ENCODE measurements at regions not wholly inside any gene's neighbourhood (a gene's known extent, or its start where the extent isn't known, plus 50 kb on each side); places are given as distances from the start of the nearest gene placed in this dataset.
"Not testable (repeated sequence)": the region's sequence is repeated elsewhere in the genome, so short reads cannot be mapped to it uniquely, and the experiment has no call there.

DNA sequence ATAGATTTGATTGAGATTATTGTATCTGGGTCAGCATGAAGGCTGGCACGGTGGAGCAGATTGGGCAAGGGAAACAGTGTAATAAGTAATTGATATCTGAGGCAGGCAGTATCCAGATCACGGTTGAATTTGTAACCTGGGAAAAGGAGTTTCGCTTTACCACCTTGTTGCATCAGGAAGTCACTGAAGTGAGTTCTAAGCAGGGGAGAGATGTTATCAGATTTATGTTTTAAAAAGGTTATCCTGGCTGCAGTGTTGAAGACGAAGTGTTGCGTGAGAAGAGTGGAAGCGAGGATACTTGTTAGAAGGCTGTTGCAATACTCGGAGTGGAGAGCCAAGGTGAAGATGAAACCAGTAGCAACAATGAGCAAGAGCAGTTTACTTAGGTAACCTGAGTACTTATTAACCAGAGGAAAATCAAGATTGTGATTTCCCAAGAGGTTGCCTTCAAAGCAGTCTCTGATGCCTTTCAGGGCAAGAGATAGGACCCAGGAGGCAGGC lies 77.8 kb downstream of the LHX9 start:
- H3K27me3 Mint-ChIP-seq (ENCODE audit: low read depth): peaks cover 2% of the 10 kb centered on the region
- no peak overlapping the region for H3K27ac Mint-ChIP-seq (ENCODE audit: unreplicated experiment)

DNA sequence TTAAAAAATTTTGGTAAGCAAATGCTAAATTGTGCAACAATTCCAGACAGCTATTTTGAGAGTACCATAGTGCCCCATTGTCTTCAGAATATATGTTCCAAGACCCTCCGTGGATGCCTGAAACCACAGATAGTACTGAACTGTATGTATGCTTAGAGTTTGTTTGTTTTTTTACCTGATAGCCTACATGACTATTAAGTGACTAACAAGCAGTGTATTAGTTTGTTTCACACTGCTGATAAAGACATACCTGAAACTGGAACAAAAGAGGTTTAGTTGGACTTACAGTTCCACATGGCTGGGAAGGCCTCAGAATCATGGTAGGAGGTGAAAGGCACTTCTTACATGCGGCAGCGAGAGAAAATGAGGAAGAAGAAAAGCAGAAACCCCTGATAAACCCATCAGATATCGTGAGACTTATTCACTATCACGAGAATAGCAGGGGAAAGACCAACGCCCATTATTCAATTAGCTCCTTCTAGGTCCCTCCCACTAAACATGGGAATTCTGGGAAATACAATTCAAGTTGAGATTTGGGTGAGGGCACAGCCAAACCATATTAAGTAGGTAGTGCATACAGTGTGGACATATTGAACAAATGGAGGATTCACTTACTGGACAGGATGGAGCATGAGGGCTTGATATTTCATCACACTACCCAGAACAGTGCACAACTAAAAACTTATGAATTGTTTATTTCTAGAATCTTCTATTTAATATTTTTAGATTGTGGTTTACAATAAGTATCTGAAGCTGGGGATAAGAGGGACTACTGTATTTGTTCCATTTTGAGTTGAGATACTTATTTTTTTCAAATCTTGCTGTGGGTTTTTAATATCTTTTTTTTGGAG lies 78.5 kb downstream of the LHX9 start:
- Mint-ChIP-seq H3K27ac (ENCODE audit: unreplicated experiment) (no peak overlapping the region), H3K4me1 (ENCODE audit: low read depth) (no peaks in the 10 kb centered on the region), H3K27me3 (ENCODE audit: low read depth) (peaks cover 2% of the 10 kb centered on the region), H3K36me3 (ENCODE audit: low read depth) (no peaks in the 10 kb centered on the region), H3K4me3 (ENCODE audit: unreplicated experiment) (no peak overlapping the region), H3K9me3 (ENCODE audit: low read depth) (no peaks in the 10 kb centered on the region)
- DNase-seq (ENCODE audit: low spot score): no peak
- TF ChIP-seq CTCF (IDR thresholded peaks at IDR 0.05): no peak

More for the DNA sequence above, 77.8 kb downstream of the LHX9 start:
- no peaks in the 10 kb centered on the region for H3K9me3 Mint-ChIP-seq (ENCODE audit: low read depth)
- no peak for TF ChIP-seq CTCF (IDR thresholded peaks at IDR 0.05)
- no peaks in the 10 kb centered on the region for H3K36me3 Mint-ChIP-seq (ENCODE audit: low read depth)
- H3K4me3 Mint-ChIP-seq (ENCODE audit: unreplicated experiment): no peak overlapping the region
- no peak for DNase-seq (ENCODE audit: low spot score)
- H3K4me1 Mint-ChIP-seq (ENCODE audit: low read depth): no peaks in the 10 kb centered on the region

DNA sequence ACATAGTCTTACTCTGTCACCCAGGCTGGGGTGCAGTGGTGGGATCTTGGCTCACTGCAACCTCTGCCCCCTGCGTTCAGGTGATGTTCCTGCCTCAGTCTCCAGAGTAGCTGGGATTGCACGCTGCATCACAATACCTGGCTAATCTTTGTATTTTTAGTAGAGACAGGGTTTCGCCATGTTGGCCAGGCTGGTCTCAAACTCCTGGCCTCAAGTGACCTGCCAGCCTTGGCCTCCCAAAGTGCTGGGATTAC lies 79.0 kb downstream of the LHX9 start:
- H3K36me3 Mint-ChIP-seq (ENCODE audit: low read depth); H3K9me3 Mint-ChIP-seq (ENCODE audit: low read depth); DNase-seq (ENCODE audit: low spot score): not testable (repeated sequence)

GRCh38 chr1:197998110-197998509 lies 80.9 kb downstream of the LHX9 start:
- DNase-seq (ENCODE audit: low spot score): no peak
- Mint-ChIP-seq H3K27me3 (ENCODE audit: low read depth) (peaks cover 2% of the 10 kb centered on the region), H3K36me3 (ENCODE audit: low read depth) (no peaks in the 10 kb centered on the region), H3K27ac (ENCODE audit: unreplicated experiment) (no peak overlapping the region), H3K4me1 (ENCODE audit: low read depth) (no peaks in the 10 kb centered on the region), H3K4me3 (ENCODE audit: unreplicated experiment) (no peak overlapping the region), H3K9me3 (ENCODE audit: low read depth) (no peaks in the 10 kb centered on the region)
- no peak for TF ChIP-seq CTCF (IDR thresholded peaks at IDR 0.05)

More for the DNA sequence above, 79.0 kb downstream of the LHX9 start:
- H3K4me3 Mint-ChIP-seq (ENCODE audit: unreplicated experiment); H3K27me3 Mint-ChIP-seq (ENCODE audit: low read depth); H3K27ac Mint-ChIP-seq (ENCODE audit: unreplicated experiment); H3K4me1 Mint-ChIP-seq (ENCODE audit: low read depth): not testable (repeated sequence)

DNA sequence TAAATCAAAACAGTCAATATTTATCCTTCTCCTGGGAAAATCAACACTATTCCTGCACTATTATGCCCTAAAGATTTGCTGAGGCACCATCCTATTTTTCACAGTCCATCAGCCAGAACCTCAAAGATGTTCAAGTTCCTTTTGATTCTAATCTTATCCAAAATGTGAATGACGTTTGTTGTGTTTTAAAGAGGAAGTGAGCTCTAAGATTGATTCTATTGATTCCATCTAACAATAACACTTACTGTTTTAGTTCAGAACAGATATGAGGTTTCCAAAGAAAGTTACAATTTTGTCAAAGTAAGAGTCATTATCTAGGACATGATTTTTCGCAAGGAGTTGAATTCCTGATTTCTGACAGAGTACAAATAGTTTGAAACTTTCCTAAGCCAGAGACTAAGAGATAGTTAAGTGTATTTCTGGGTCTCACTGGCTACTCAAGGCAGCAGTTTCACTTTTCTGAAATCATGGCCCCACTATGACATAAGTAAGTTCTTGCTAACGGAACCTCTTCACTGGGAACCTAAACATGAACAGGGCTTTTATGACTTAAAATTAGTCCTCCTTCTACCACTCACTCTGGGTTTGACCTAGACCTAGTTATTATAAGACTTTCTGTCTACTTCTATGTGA lies 84.7 kb downstream of the LHX9 start:
- H3K36me3 Mint-ChIP-seq (ENCODE audit: low read depth): no peaks in the 10 kb centered on the region
- H3K27me3 Mint-ChIP-seq (ENCODE audit: low read depth): peaks cover 2% of the 10 kb centered on the region
- DNase-seq (ENCODE audit: low spot score): no peak
- H3K9me3 Mint-ChIP-seq (ENCODE audit: low read depth): no peaks in the 10 kb centered on the region
- no peak overlapping the region for H3K27ac Mint-ChIP-seq (ENCODE audit: unreplicated experiment)
- no peaks in the 10 kb centered on the region for H3K4me1 Mint-ChIP-seq (ENCODE audit: low read depth)
- TF ChIP-seq CTCF (IDR thresholded peaks at IDR 0.05): no peak
- H3K4me3 Mint-ChIP-seq (ENCODE audit: unreplicated experiment): no peak overlapping the region
